GM23248 (cell line): ENCODE measurements at regions not wholly inside any gene's neighbourhood (a gene's known extent, or its start where the extent isn't known, plus 50 kb on each side); places are given as distances from the start of the nearest gene placed in this dataset.

ENCODE experiments used
- DNase-seq: peaks from one replicate; pipeline ENCODE4 v3.0.0-alpha.2; 2015
- H2AFZ ChIP-seq: fragments of 200-600 bp; sonication (generic); 2 replicates; pipeline ENCODE4 v1.6.1; 2016; ENCODE audit warnings: antibody characterized with exemption
- H3F3A ChIP-seq: fragments of 200-600 bp; sonication (generic); 2 replicates; pipeline ENCODE4 v1.6.1; 2016; ENCODE audit warnings: mild to moderate bottlenecking, antibody characterized with exemption, mixed run types; ENCODE audit not compliant: insufficient read depth
- H3K27ac ChIP-seq: fragments of 200-600 bp; sonication (generic); 2 replicates; pipeline ENCODE4 v1.5.1; 2016; ENCODE audit warnings: mild to moderate bottlenecking
- H3K27me3 ChIP-seq: fragments of 200-600 bp; sonication (generic); replicated peaks from 2 replicates; pipeline ENCODE4 v1.6.1; 2016; ENCODE audit warnings: mild to moderate bottlenecking; ENCODE audit not compliant: insufficient read depth
- H3K36me3 ChIP-seq: fragments of 200-600 bp; sonication (generic); 2 replicates; pipeline ENCODE4 v1.6.1; 2016; ENCODE audit warnings: low read depth, mild to moderate bottlenecking
- H3K4me1 ChIP-seq: fragments of 200-600 bp; sonication (generic); 2 replicates; pipeline ENCODE4 v1.6.1; 2016; ENCODE audit warnings: mild to moderate bottlenecking; ENCODE audit not compliant: insufficient read depth
- H3K4me2 ChIP-seq: fragments of 200-600 bp; sonication (generic); one replicate; pipeline ENCODE4 v1.6.1; 2016; ENCODE audit warnings: mild to moderate bottlenecking; ENCODE audit not compliant: unreplicated experiment
- H3K4me3 ChIP-seq: fragments of 200-600 bp; sonication (generic); 2 replicates; pipeline ENCODE4 v1.5.1; 2016; ENCODE audit warnings: mild to moderate bottlenecking
- H3K79me2 ChIP-seq: fragments of 200-600 bp; sonication (generic); 2 replicates; pipeline ENCODE4 v1.6.1; 2016; ENCODE audit warnings: mild to moderate bottlenecking; ENCODE audit not compliant: insufficient read depth
- H3K9ac ChIP-seq: fragments of 200-600 bp; sonication (generic); 2 replicates; pipeline ENCODE4 v1.6.1; 2016; ENCODE audit warnings: mild to moderate bottlenecking
- H3K9me2 ChIP-seq: fragments of 200-600 bp; sonication (generic); 2 replicates; pipeline ENCODE4 v1.6.1; 2016; ENCODE audit warnings: mixed run types, mild to moderate bottlenecking, moderate library complexity; ENCODE audit not compliant: insufficient read depth
- H3K9me3 ChIP-seq: fragments of 200-600 bp; sonication (generic); one replicate; pipeline ENCODE4 v1.6.1; 2017; ENCODE audit warnings: low read depth
- H4K20me1 ChIP-seq: fragments of 200-600 bp; sonication (generic); 2 replicates; pipeline ENCODE4 v1.6.0; 2016; ENCODE audit not compliant: insufficient read depth
- EZH2 ChIP-seq: fragments of 200-600 bp; sonication (generic); IDR thresholded peaks from 2 replicates; pipeline ENCODE4 v1.6.1; 2018; ENCODE audit warnings: antibody characterized with exemption, mild to moderate bottlenecking; ENCODE audit not compliant: insufficient read depth, poor library complexity, severe bottlenecking
- EZH2phosphoT487 ChIP-seq: fragments of 200-600 bp; sonication (generic); IDR thresholded peaks from 2 replicates; pipeline ENCODE4 v1.6.1; 2018; ENCODE audit warnings: antibody characterized with exemption, moderate library complexity, mild to moderate bottlenecking, low read depth; ENCODE audit not compliant: insufficient read depth
- WGBS, 2 experiments: methylation state at CpG; one replicate each; pipeline ENCODE4 v1.1.6; 2015 to 2017; ENCODE audit warnings: low lambda C conversion rate in 2 of 2, low coverage in 1 of 2; ENCODE audit errors: missing lambda C conversion rate in 2 of 2; 5-methylcytosine and 5-hydroxymethylcytosine counted together
- in situ Hi-C: fragments of 300-500 bp; cut with MboI; formaldehyde crosslinking; loops from 2 replicates; pipeline ENCODE4 v1.15.0; 2020

DNA sequence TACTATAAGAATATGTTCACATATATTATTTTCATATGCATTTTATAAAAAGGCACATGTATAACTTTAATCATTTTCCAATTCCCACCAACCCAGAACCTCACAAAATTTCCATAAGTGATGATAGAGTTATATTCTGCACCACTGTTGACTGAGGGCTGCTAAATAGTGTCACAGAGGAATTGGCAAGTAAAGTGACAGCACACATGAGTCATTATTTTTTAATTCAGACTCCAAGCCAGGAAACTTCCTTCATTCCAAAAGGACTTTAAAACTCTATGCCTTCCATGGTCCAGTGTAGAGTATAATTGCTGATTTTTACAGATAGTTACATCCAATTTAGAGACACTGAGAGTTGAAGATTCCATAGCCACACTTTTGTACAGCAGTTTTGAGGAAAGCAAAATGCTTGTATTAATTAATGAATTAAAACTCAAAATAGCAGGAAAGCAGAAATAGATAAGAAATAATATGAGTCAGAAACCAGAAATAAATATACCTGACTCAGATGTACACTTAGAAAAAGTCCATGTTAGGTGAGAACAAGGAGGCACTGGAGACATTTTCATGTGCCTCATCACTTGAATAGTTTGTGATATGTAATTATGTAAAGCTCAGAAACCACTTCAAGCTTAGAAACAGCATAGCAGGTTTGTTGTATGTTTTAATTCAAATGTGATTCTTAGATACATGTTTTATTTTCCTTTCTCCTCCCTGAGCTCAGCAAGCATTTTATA, 425.2 kb upstream of the OPRM1 start:
- Histone ChIP-seq H4K20me1 (no peaks in the 10 kb centered on the region), H3K27ac (no peak overlapping the region), H3F3A (no peaks in the 10 kb centered on the region), H3K4me1 (no peaks in the 10 kb centered on the region), H2AFZ (no peak overlapping the region), H3K79me2 (no peaks in the 10 kb centered on the region), H3K4me2 (no peak overlapping the region), H3K9ac (no peak overlapping the region), H3K36me3 (no peaks in the 10 kb centered on the region), H3K9me2 (no peaks in the 10 kb centered on the region), H3K9me3 (no peaks in the 10 kb centered on the region), H3K27me3 (no peaks in the 10 kb centered on the region), H3K4me3 (no peak overlapping the region)
- TF ChIP-seq EZH2phosphoT487 (no peak), EZH2 (no peak)
- DNase-seq, result no peak
- in situ Hi-C loops, result no loop called here

DNA sequence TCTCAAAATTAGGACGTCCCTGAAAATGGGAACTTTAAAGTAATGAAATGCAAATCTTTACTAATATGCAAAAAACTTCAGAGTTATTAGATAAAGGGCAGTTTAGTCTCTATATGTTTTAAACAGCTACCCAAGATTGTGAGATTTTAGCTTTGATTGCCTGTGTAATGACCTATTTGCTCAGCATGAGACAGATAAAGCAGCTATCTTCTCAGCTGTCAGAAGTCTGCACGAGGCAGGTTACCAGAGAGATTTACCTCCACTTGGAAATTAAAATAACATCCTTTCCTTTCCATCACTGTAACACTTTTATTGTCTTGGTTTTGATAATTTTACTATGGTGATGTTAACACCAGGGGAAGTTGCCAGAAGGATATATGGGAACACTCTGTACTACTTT, 436.6 kb upstream of the OPRM1 start:
- H3K4me1 ChIP-seq, result no peaks in the 10 kb centered on the region
- H3K4me3 ChIP-seq, result no peak overlapping the region
- in situ Hi-C loops, result no loop called here
- no peaks in the 10 kb centered on the region for H3F3A ChIP-seq
- no peaks in the 10 kb centered on the region for H3K36me3 ChIP-seq
- H3K9me2 ChIP-seq, result no peaks in the 10 kb centered on the region
- H3K27me3 ChIP-seq, result no peaks in the 10 kb centered on the region
- no peak overlapping the region for H2AFZ ChIP-seq
- no peaks in the 10 kb centered on the region for H3K9me3 ChIP-seq
- no peak overlapping the region for H3K27ac ChIP-seq
- WGBS, 2 experiments, result 7 to 9% methylated on average over 2 of the region's 2 CpGs
- no peak overlapping the region for H3K9ac ChIP-seq
- no peak for DNase-seq
- TF ChIP-seq EZH2, result no peak
- no peak for TF ChIP-seq EZH2phosphoT487
- no peaks in the 10 kb centered on the region for H4K20me1 ChIP-seq
- no peak overlapping the region for H3K4me2 ChIP-seq
- H3K79me2 ChIP-seq, result no peaks in the 10 kb centered on the region

DNA sequence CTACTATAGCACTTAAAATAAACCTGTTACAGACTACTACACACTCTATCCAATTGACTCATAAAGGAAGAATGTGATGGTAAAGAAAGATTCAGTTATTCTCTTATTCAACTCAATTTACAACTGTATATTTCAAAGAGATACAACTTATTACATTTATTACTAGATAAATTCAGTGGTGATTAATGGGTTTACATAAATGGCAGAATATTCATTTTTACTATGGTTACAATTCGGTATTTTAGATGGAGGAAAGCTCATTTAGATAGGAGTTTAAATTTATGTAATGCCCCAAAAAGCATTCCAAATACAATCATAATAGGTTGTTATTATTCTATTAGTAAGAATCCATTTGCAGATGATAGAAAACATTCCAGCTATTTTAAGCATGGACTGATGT, 439.1 kb upstream of the OPRM1 start:
- Histone ChIP-seq H4K20me1 (no peaks in the 10 kb centered on the region), H3K4me3 (no peak overlapping the region), H3K79me2 (no peaks in the 10 kb centered on the region), H3K36me3 (no peaks in the 10 kb centered on the region), H3K9me3 (no peaks in the 10 kb centered on the region), H3K9ac (no peak overlapping the region), H3K27ac (no peak overlapping the region), H3K4me1 (no peaks in the 10 kb centered on the region), H3K27me3 (no peaks in the 10 kb centered on the region), H3K9me2 (no peaks in the 10 kb centered on the region), H2AFZ (no peak overlapping the region), H3K4me2 (no peak overlapping the region), H3F3A (no peaks in the 10 kb centered on the region)
- 27% methylated on average over 1 of the region's 1 CpG for WGBS, 2 experiments
- TF ChIP-seq EZH2 (no peak), EZH2phosphoT487 (no peak)
- in situ Hi-C loops, result no loop called here
- no peak for DNase-seq

DNA sequence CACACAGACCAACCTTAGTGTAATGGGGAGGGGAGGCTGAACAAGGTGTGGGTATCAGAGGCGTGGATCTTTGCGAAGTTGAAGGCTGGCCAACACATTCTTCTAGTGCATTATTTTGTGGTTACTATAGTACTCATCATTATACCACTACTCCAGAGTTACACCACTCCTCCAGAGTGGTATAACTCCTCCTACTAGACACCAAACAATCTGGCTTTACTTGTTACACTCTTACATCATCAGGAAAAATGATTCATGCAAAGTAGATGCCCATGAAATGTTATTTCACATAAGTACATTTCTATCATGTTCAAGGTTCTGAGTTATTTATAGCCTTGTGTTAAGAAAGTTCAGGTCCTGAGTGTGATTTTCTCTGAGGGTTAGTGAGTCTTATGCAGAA, 443.1 kb upstream of the OPRM1 start:
- DNase-seq, result peak; percentile 2
- H4K20me1 ChIP-seq, result no peaks in the 10 kb centered on the region
- TF ChIP-seq EZH2phosphoT487 (no peak), EZH2 (no peak)
- no peaks in the 10 kb centered on the region for H3K27me3 ChIP-seq
- whole genome bisulfite sequencing, 2 experiments, result 65 to 68% methylated on average over 2 of the region's 2 CpGs
- H3K27ac ChIP-seq, result no peak overlapping the region
- no peak overlapping the region for H2AFZ ChIP-seq
- H3K9ac ChIP-seq, result no peak overlapping the region
- no peaks in the 10 kb centered on the region for H3K9me2 ChIP-seq
- no peaks in the 10 kb centered on the region for H3K9me3 ChIP-seq
- no peaks in the 10 kb centered on the region for H3F3A ChIP-seq
- H3K4me2 ChIP-seq, result no peak overlapping the region
- H3K36me3 ChIP-seq, result no peaks in the 10 kb centered on the region
- H3K79me2 ChIP-seq, result no peaks in the 10 kb centered on the region
- in situ Hi-C loops, result no loop called here
- no peaks in the 10 kb centered on the region for H3K4me1 ChIP-seq
- H3K4me3 ChIP-seq, result no peak overlapping the region

DNA sequence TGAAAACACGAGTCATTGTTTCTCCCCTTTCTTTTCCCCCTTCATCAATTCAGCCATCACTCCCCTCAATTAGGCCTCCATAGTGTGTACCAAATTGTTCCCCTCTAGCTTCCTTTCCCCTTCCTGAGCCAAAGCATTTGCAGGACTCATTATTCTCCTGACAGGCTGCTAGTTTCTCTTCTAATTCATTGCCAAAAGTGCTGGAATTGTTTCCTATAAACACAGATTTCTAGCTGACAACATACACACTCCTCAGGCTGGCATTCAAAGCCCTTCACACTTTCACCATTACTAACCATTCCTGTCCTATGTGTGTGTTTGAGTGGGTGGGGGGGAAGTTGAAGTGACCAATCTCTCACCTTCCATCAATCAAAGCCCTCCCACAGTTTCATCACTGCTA, 444.2 kb upstream of the OPRM1 start:
- Histone ChIP-seq H3K27ac (no peak overlapping the region), H4K20me1 (no peaks in the 10 kb centered on the region), H3K27me3 (no peaks in the 10 kb centered on the region), H3K9me3 (no peaks in the 10 kb centered on the region), H3K9me2 (no peaks in the 10 kb centered on the region), H3K9ac (no peak overlapping the region), H3K36me3 (no peaks in the 10 kb centered on the region), H3F3A (no peaks in the 10 kb centered on the region), H3K4me3 (no peak overlapping the region), H3K4me1 (no peaks in the 10 kb centered on the region), H3K4me2 (no peak overlapping the region), H2AFZ (no peak overlapping the region), H3K79me2 (no peaks in the 10 kb centered on the region)
- no peak for DNase-seq
- in situ Hi-C loops, result no loop called here
- TF ChIP-seq EZH2 (no peak), EZH2phosphoT487 (no peak)
- no CpG with 5 or more reads among the region's 1 CpG for WGBS, 2 experiments
